Stimulated activated naive CD8-positive, alpha-beta T cell treated with anti-CD3 and anti-CD28 coated beads, Interleukin-15, amount 100 ng/mL, for 72 hours (primary cell): ENCODE measurements at regions not wholly inside any gene's neighbourhood (a gene's known extent, or its start where the extent isn't known, plus 50 kb on each side); places are given as distances from the start of the nearest gene placed in this dataset.

Source experiments
- ATAC-seq: fragments of 150-1000 bp; cut with Tn5 transposase; 2 replicates; pipeline ENCODE4 v1.10.0; 2021; ENCODE audit warnings: mild to moderate bottlenecking, moderate library complexity
- DNase-seq, 2 donors: peaks; one replicate each; pipeline ENCODE4 v3.0.0; 2021 to 2022
- H3K27ac Mint-ChIP-seq, 2 donors: one replicate each; pipeline ENCODE4 v1.8.0; 2022; ENCODE audit warnings: mild to moderate bottlenecking in 2 of 2, mixed read lengths in 2 of 2, moderate library complexity in 2 of 2
- H3K27me3 Mint-ChIP-seq: one replicate; pipeline ENCODE4 v1.8.0; 2022; ENCODE audit warnings: mixed read lengths
- H3K4me1 Mint-ChIP-seq: one replicate; pipeline ENCODE4 v1.8.0; 2022; ENCODE audit warnings: mild to moderate bottlenecking, mixed read lengths
- H3K4me3 Mint-ChIP-seq, 2 donors: one replicate each; pipeline ENCODE4 v1.8.0; 2022; ENCODE audit warnings: mild to moderate bottlenecking in 2 of 2, mixed read lengths in 2 of 2, moderate library complexity in 1 of 2
- H3K9me3 Mint-ChIP-seq, 2 donors: one replicate each; pipeline ENCODE4 v1.8.0; 2022; ENCODE audit warnings: mixed read lengths in 2 of 2

- no peak overlapping the region for H3K4me3 Mint-ChIP-seq
- ATAC-seq (peak; percentile 40), DNase-seq (no peak)
- no peaks in the 10 kb centered on the region for H3K9me3 Mint-ChIP-seq
- H3K27ac Mint-ChIP-seq = peak overlapping the region in 1 of 2 donors; percentile 63
- H3K4me1 Mint-ChIP-seq = no peaks in the 10 kb centered on the region
- no peaks in the 10 kb centered on the region for H3K27me3 Mint-ChIP-seq
These were observed 76.3 kb upstream of the FRMD4B start for GRCh38 chr3:69462022-69462825.

- no peaks in the 10 kb centered on the region for H3K4me1 Mint-ChIP-seq
- H3K4me3 Mint-ChIP-seq = no peak overlapping the region
- no peak for DNase-seq
- no peak for ATAC-seq
- H3K27me3 Mint-ChIP-seq = peaks cover 7% of the 10 kb centered on the region
- H3K27ac Mint-ChIP-seq = no peak overlapping the region
- no peaks in the 10 kb centered on the region for H3K9me3 Mint-ChIP-seq
These were observed 74.1 kb upstream of the FRMD4B start for GRCh38 chr3:69460034-69460433.

- no peak overlapping the region for H3K4me3 Mint-ChIP-seq
- ATAC-seq (no peak), DNase-seq (no peak)
- H3K27ac Mint-ChIP-seq = no peak overlapping the region
- no peaks in the 10 kb centered on the region for H3K4me1 Mint-ChIP-seq
- no peaks in the 10 kb centered on the region for H3K9me3 Mint-ChIP-seq
- peaks cover 7% of the 10 kb centered on the region for H3K27me3 Mint-ChIP-seq
These were observed 73.0 kb upstream of the FRMD4B start for GRCh38 chr3:69458803-69459365.

GRCh38 chr3:69456631-69457030 lies 70.7 kb upstream of the FRMD4B start:
- no peak overlapping the region for H3K4me3 Mint-ChIP-seq
- peaks cover 7% of the 10 kb centered on the region for H3K27me3 Mint-ChIP-seq
- ATAC-seq = no peak
- no peak overlapping the region for H3K27ac Mint-ChIP-seq
- no peak for DNase-seq
- H3K4me1 Mint-ChIP-seq = no peaks in the 10 kb centered on the region
- H3K9me3 Mint-ChIP-seq = no peaks in the 10 kb centered on the region

- no peaks in the 10 kb centered on the region for H3K4me1 Mint-ChIP-seq
- DNase-seq = no peak
- H3K9me3 Mint-ChIP-seq = no peaks in the 10 kb centered on the region
- peak; percentile 18 for ATAC-seq
- peaks cover 7% of the 10 kb centered on the region for H3K27me3 Mint-ChIP-seq
- H3K4me3 Mint-ChIP-seq = no peak overlapping the region
- H3K27ac Mint-ChIP-seq = no peak overlapping the region
These were observed 68.4 kb upstream of the FRMD4B start for GRCh38 chr3:69454204-69454787.

- Mint-ChIP-seq H3K4me1 (no peaks in the 10 kb centered on the region), H3K4me3 (no peak overlapping the region), H3K27me3 (peaks cover 14% of the 10 kb centered on the region), H3K9me3 (no peaks in the 10 kb centered on the region), H3K27ac (no peak overlapping the region)
- ATAC-seq (no peak), DNase-seq (no peak)
These were observed 66.4 kb upstream of the FRMD4B start for GRCh38 chr3:69452295-69452694.

- Mint-ChIP-seq H3K9me3 (no peaks in the 10 kb centered on the region), H3K27ac (no peak overlapping the region), H3K4me3 (no peak overlapping the region), H3K27me3 (peaks cover 13% of the 10 kb centered on the region), H3K4me1 (no peaks in the 10 kb centered on the region)
- ATAC-seq (peak; percentile 28), DNase-seq (no peak)
These were observed 65.7 kb upstream of the FRMD4B start for GRCh38 chr3:69451594-69451993.

- no peak overlapping the region for H3K27ac Mint-ChIP-seq
- peaks cover 2% of the 10 kb centered on the region for H3K4me1 Mint-ChIP-seq
- DNase-seq (no peak), ATAC-seq (no peak)
- no peaks in the 10 kb centered on the region for H3K9me3 Mint-ChIP-seq
- H3K27me3 Mint-ChIP-seq = peaks cover 17% of the 10 kb centered on the region
- H3K4me3 Mint-ChIP-seq = no peak overlapping the region
These were observed 63.0 kb upstream of the FRMD4B start for GRCh38 chr3:69448877-69449276.

GRCh38 chr3:69446402-69447072 lies 60.6 kb upstream of the FRMD4B start:
- Mint-ChIP-seq H3K27ac (no peak overlapping the region), H3K4me1 (peaks cover 20% of the 10 kb centered on the region), H3K4me3 (no peak overlapping the region), H3K9me3 (no peaks in the 10 kb centered on the region), H3K27me3 (peaks cover 22% of the 10 kb centered on the region)
- ATAC-seq (no peak), DNase-seq (no peak)

- DNase-seq (no peak), ATAC-seq (no peak)
- Mint-ChIP-seq H3K4me3 (no peak overlapping the region), H3K4me1 (peaks cover 23% of the 10 kb centered on the region), H3K9me3 (no peaks in the 10 kb centered on the region), H3K27ac (no peak overlapping the region), H3K27me3 (peaks cover 30% of the 10 kb centered on the region)
These were observed 59.6 kb upstream of the FRMD4B start for GRCh38 chr3:69445498-69445897.

GRCh38 chr3:69445024-69445423 lies 59.1 kb upstream of the FRMD4B start:
- no peaks in the 10 kb centered on the region for H3K9me3 Mint-ChIP-seq
- DNase-seq (no peak), ATAC-seq (no peak)
- H3K4me1 Mint-ChIP-seq = peaks cover 23% of the 10 kb centered on the region
- H3K27ac Mint-ChIP-seq = no peak overlapping the region
- H3K4me3 Mint-ChIP-seq = no peak overlapping the region
- H3K27me3 Mint-ChIP-seq = peaks cover 30% of the 10 kb centered on the region

GRCh38 chr3:69443457-69443920 lies 57.6 kb upstream of the FRMD4B start:
- peaks cover 30% of the 10 kb centered on the region for H3K27me3 Mint-ChIP-seq
- peak overlapping the region in 1 of 2 donors; percentile 86 for H3K27ac Mint-ChIP-seq
- DNase-seq = no peak
- peak overlapping the region in 1 of 2 donors; percentile 43 for H3K4me3 Mint-ChIP-seq
- no peak for ATAC-seq
- H3K9me3 Mint-ChIP-seq = no peaks in the 10 kb centered on the region
- H3K4me1 Mint-ChIP-seq = peaks cover 28% of the 10 kb centered on the region

GRCh38 chr3:69442771-69443311 lies 57.0 kb upstream of the FRMD4B start:
- Mint-ChIP-seq H3K27me3 (peaks cover 28% of the 10 kb centered on the region), H3K4me3 (peak overlapping the region in 1 of 2 donors; percentile 43), H3K4me1 (peaks cover 28% of the 10 kb centered on the region), H3K9me3 (no peaks in the 10 kb centered on the region), H3K27ac (peak overlapping the region in 1 of 2 donors; percentile 86)
- ATAC-seq (peak; percentile 91), DNase-seq (peak in 1 of 2 donors; percentile 78)

- Mint-ChIP-seq H3K9me3 (no peaks in the 10 kb centered on the region), H3K27ac (peak overlapping the region in 1 of 2 donors; percentile 50), H3K27me3 (peaks cover 19% of the 10 kb centered on the region), H3K4me1 (peaks cover 28% of the 10 kb centered on the region), H3K4me3 (peak overlapping the region in 1 of 2 donors; percentile 5)
- DNase-seq (no peak), ATAC-seq (no peak)
These were observed 55.8 kb upstream of the FRMD4B start for GRCh38 chr3:69441732-69442131.

GRCh38 chr3:69441040-69441439 lies 55.2 kb upstream of the FRMD4B start:
- Mint-ChIP-seq H3K27me3 (peaks cover 13% of the 10 kb centered on the region), H3K27ac (no peak overlapping the region), H3K9me3 (no peaks in the 10 kb centered on the region), H3K4me3 (no peak overlapping the region), H3K4me1 (peaks cover 34% of the 10 kb centered on the region)
- ATAC-seq (no peak), DNase-seq (no peak)
